Liver (tissue), 8 donors: ENCODE measurements at regions not wholly inside any gene's neighbourhood (a gene's known extent, or its start where the extent isn't known, plus 50 kb on each side); places are given as distances from the start of the nearest gene placed in this dataset.

ENCODE experiments used
- DNase-seq: peaks from one replicate; pipeline ENCODE4 v3.0.0-alpha.2; 2017; ENCODE audit warnings: low spot score
- H3K27ac ChIP-seq, 2 donors: one replicate each; pipeline ENCODE4 v1.7.0; 2013; ENCODE audit warnings: inconsistent platforms in 2 of 2, low read length in 2 of 2, control low read depth in 1 of 2, low read depth in 1 of 2, mild to moderate bottlenecking in 1 of 2
- H3K27me3 ChIP-seq, 4 donors: one replicate each; pipeline versions ENCODE4 v1.6.1 to v1.7.0; 2013; ENCODE audit warnings: low read length in 3 of 4, inconsistent platforms in 1 of 4, mild to moderate bottlenecking in 1 of 4, moderate library complexity in 1 of 4; ENCODE audit not compliant: control insufficient read depth in 4 of 4, insufficient read depth in 4 of 4
- H3K36me3 ChIP-seq, 4 donors: one replicate each; pipeline versions ENCODE4 v1.6.1 to v1.7.0; 2013; ENCODE audit warnings: low read length in 3 of 4, mild to moderate bottlenecking in 3 of 4, low read depth in 1 of 4, moderate library complexity in 1 of 4; ENCODE audit not compliant: control insufficient read depth in 4 of 4, insufficient read depth in 3 of 4
- H3K4me1 ChIP-seq, 4 donors: one replicate each; pipeline versions ENCODE4 v1.6.1 to v1.7.0; 2013; ENCODE audit warnings: low read length in 3 of 4, mild to moderate bottlenecking in 3 of 4, moderate library complexity in 1 of 4; ENCODE audit not compliant: control insufficient read depth in 4 of 4, insufficient read depth in 4 of 4
- H3K4me3 ChIP-seq, 3 donors: one replicate each; pipeline versions ENCODE4 v1.6.1 to v1.7.0; 2013; ENCODE audit warnings: low read length in 3 of 3, control low read depth in 1 of 3, low read depth in 1 of 3, mild to moderate bottlenecking in 1 of 3
- H3K9ac ChIP-seq, 2 donors: one replicate each; pipeline ENCODE4 v1.7.0; 2013; ENCODE audit warnings: low read length in 2 of 2, mild to moderate bottlenecking in 2 of 2, moderate library complexity in 2 of 2, control low read depth in 1 of 2, low read depth in 1 of 2
- H3K9me3 ChIP-seq, 4 donors: one replicate each; pipeline versions ENCODE4 v1.6.1 to v1.7.0; 2013; ENCODE audit warnings: low read length in 3 of 4; ENCODE audit not compliant: control insufficient read depth in 4 of 4
- ATF3 ChIP-seq: IDR thresholded peaks from 2 replicates; pipeline ENCODE4 v1.6.1; 2016; ENCODE audit warnings: antibody characterized with exemption
- CTCF ChIP-seq: fragments of 150-350 bp; IDR thresholded peaks from 2 replicates; pipeline ENCODE4 v1.5.1; 2017; ENCODE audit warnings: improper control_type of control experiment, low read depth, low read length; ENCODE audit not compliant: missing input control
- EGR1 ChIP-seq, 2 donors: IDR thresholded peaks; 2 replicates each; pipeline ENCODE4 v1.6.1; 2016 to 2018; ENCODE audit warnings: antibody characterized with exemption in 2 of 2, low read depth in 2 of 2
- FOXA1 ChIP-seq: IDR thresholded peaks from 2 replicates; pipeline ENCODE4 v1.6.1; 2016; ENCODE audit warnings: antibody characterized with exemption
- FOXA2 ChIP-seq: IDR thresholded peaks from 2 replicates; pipeline ENCODE4 v1.6.1; 2016; ENCODE audit warnings: antibody characterized with exemption
- GABPA ChIP-seq, 2 donors: IDR thresholded peaks in 1 of 2; conservative IDR thresholded peaks in 1 of 2; 2 replicates each; pipeline ENCODE4 v1.6.1; 2016; ENCODE audit warnings: antibody characterized with exemption in 2 of 2, mild to moderate bottlenecking in 1 of 2, moderate library complexity in 1 of 2
- HNF4A ChIP-seq, 2 donors: conservative IDR thresholded peaks; 2 replicates each; pipeline ENCODE4 v1.6.1; 2016; ENCODE audit warnings: antibody characterized with exemption in 2 of 2, mild to moderate bottlenecking in 2 of 2
- JUND ChIP-seq, 2 donors: IDR thresholded peaks; 2 replicates each; pipeline ENCODE4 v1.6.1; 2016; ENCODE audit warnings: antibody characterized with exemption in 2 of 2
- NR2F2 ChIP-seq: IDR thresholded peaks from 2 replicates; pipeline ENCODE4 v1.6.1; 2016; ENCODE audit warnings: antibody characterized with exemption
- RAD21 ChIP-seq, 2 donors: IDR thresholded peaks; 2 replicates each; pipeline ENCODE4 v1.6.1; 2016; ENCODE audit warnings: antibody characterized with exemption in 2 of 2, mild to moderate bottlenecking in 2 of 2
- REST ChIP-seq: IDR thresholded peaks from 2 replicates; pipeline ENCODE4 v1.6.1; 2016; ENCODE audit warnings: antibody characterized with exemption, mild to moderate bottlenecking
- RXRA ChIP-seq, 2 donors: IDR thresholded peaks; 2 replicates each; pipeline ENCODE4 v1.6.1; 2017 to 2018; ENCODE audit warnings: antibody characterized with exemption in 2 of 2, mild to moderate bottlenecking in 1 of 2
- SP1 ChIP-seq: IDR thresholded peaks from 2 replicates; pipeline ENCODE4 v1.6.1; 2018; ENCODE audit warnings: antibody characterized with exemption, mild to moderate bottlenecking
- TAF1 ChIP-seq: conservative IDR thresholded peaks from 2 replicates; pipeline ENCODE4 v1.6.1; 2016; ENCODE audit warnings: antibody characterized with exemption, mild to moderate bottlenecking
- YY1 ChIP-seq: IDR thresholded peaks from 2 replicates; pipeline ENCODE4 v1.6.1; 2016; ENCODE audit warnings: antibody characterized with exemption, mild to moderate bottlenecking
- ZBTB33 ChIP-seq: IDR thresholded peaks from 2 replicates; pipeline ENCODE4 v1.6.1; 2016; ENCODE audit warnings: antibody characterized with exemption
- WGBS: extraction: QIAGEN DNeasy Blood & Tissue Kit; methylation state at CpG from one replicate; pipeline ENCODE4 v1.1.7; 2013; 5-methylcytosine and 5-hydroxymethylcytosine counted together
- donor health status: healthy.
- donor health status: healthy.
- donor health status: healthy.
- donor health status: healthy.
- donor health status: healthy.

GRCh38 chr14:53515276-53515675, 362.2 kb upstream of the DDHD1 start:
- Histone ChIP-seq H3K4me3 (no peak overlapping the region), H3K9ac (no peak overlapping the region), H3K4me1 (no peaks in the 10 kb centered on the region), H3K36me3 (no peaks in the 10 kb centered on the region), H3K27me3 (no peaks in the 10 kb centered on the region), H3K9me3 (no peaks in the 10 kb centered on the region), H3K27ac (no peak overlapping the region)
- 83% methylated on average over 5 of the region's 5 CpGs for WGBS
- TF ChIP-seq SP1 (no peak), JUND (IDR thresholded peaks at IDR 0.05) (no peak), NR2F2 (no peak), HNF4A (conservative IDR thresholded peaks at IDR 0.05) (no peak), TAF1 (no peak), GABPA (IDR thresholded peaks at IDR 0.05 in 1 of 2, conservative IDR thresholded peaks at IDR 0.05 in 1 of 2) (no peak), RAD21 (IDR thresholded peaks at IDR 0.05) (no peak), EGR1 (IDR thresholded peaks at IDR 0.05; ENCODE audit: low read depth in 2 of 2) (no peak), ZBTB33 (no peak), ATF3 (no peak), FOXA2 (no peak), CTCF (no peak)
- DNase-seq: no peak

GRCh38 chr14:53514197-53514596, 361.1 kb upstream of the DDHD1 start:
- Histone ChIP-seq H3K27ac (no peak overlapping the region), H3K36me3 (no peaks in the 10 kb centered on the region), H3K27me3 (no peaks in the 10 kb centered on the region), H3K9ac (no peak overlapping the region), H3K9me3 (no peaks in the 10 kb centered on the region), H3K4me3 (no peak overlapping the region), H3K4me1 (no peaks in the 10 kb centered on the region)
- WGBS: 92% methylated on average over 3 of the region's 3 CpGs
- TF ChIP-seq YY1 (no peak), TAF1 (no peak), EGR1 (IDR thresholded peaks at IDR 0.05; ENCODE audit: low read depth in 2 of 2) (no peak), ZBTB33 (no peak), GABPA (IDR thresholded peaks at IDR 0.05 in 1 of 2, conservative IDR thresholded peaks at IDR 0.05 in 1 of 2) (no peak), SP1 (no peak), FOXA1 (no peak), FOXA2 (no peak), RXRA (IDR thresholded peaks at IDR 0.05) (no peak), RAD21 (IDR thresholded peaks at IDR 0.05) (no peak), ATF3 (no peak), REST (no peak)
- no peak for DNase-seq
